GM10248 (cell line): ENCODE measurements at regions not wholly inside any gene's neighbourhood (a gene's known extent, or its start where the extent isn't known, plus 50 kb on each side); places are given as distances from the start of the nearest gene placed in this dataset.
"Not testable (repeated sequence)": the region's sequence is repeated elsewhere in the genome, so short reads cannot be mapped to it uniquely, and the experiment has no call there.

ENCODE experiments used
- CTCF ChIA-PET: fragments of 300-600 bp; sonication (Branson Sonifier 250); formaldehyde crosslinking; extraction: SDS; loops from one replicate; lab custom pipeline; 2021; ENCODE audit warnings: antibody characterized with exemption; lab: Yijun Ruan, JAX
- POLR2A ChIA-PET: fragments of 350-650 bp; sonication (Branson Sonifier 250); formaldehyde crosslinking; extraction: SDS; loops from one replicate; lab custom pipeline; 2020; ENCODE audit warnings: antibody characterized with exemption; lab: Yijun Ruan, JAX
- DNase-seq: peaks from one replicate; pipeline ENCODE4 v3.0.0; 2012; ENCODE audit errors: extremely low spot score

DNA sequence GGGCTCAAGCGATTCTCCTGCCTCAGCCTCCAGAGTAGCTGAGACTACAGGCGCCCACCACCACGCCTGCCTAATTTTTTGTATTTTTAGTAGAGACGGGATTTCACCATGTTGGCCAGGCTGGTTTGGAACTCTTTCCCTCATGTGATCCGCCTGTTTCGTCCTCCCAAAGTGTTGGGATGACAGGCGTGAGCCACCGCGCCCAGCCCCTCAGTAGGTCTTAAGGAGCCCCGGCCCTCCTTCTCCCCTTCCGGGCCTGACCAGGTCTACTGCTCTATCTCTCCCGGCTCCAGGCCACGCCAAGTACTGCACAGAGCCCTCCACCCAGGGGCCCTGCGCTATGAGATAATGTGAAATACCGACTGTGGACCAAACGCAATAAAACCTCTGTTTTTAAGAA is 785.5 kb downstream of the FOXD4L5 start:
- DNase-seq, CTCF ChIA-PET, POLR2A ChIA-PET: not testable (repeated sequence)

DNA sequence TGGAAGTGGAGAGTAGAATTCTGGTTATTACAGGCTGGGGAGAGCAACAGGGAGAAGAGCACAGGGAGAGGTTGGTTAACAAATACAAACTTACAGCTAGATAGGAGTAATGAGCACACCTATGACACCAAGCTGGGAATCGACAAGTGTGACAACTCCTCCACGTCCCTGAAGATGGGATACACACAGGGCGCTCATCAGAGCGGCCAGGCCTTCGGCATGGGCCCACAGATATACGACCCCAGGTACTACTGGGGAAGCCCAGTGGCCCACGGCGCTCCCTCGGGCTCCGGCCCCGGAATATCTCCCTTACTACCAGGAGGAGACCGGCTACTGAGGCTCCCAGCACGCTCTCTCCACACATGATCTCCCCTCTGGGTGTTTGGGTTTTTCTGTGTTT is 786.6 kb downstream of the FOXD4L5 start:
- DNase-seq, CTCF ChIA-PET, POLR2A ChIA-PET: not testable (repeated sequence)

DNA sequence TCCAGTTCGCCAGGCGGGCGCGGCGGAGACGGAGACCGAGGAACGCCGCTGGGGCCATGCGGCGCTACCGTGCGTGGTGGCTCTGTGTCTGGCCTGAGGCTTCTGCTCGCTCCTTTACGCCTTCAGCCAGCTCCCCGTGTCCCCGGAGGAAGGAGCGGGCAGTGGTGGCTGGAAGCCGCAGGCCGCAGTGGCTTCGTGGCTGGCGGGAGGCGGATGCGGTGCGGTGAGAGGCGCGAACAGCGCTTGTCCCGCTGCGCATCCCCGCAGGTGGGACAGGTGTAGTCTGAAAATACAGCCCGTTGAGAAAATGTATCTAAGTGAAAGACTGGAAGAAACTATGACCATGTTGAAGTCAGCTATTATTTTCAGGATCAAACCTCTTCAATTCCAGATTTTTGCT is 796.5 kb downstream of the FOXD4L5 start:
- DNase-seq, CTCF ChIA-PET, POLR2A ChIA-PET: not testable (repeated sequence)

DNA sequence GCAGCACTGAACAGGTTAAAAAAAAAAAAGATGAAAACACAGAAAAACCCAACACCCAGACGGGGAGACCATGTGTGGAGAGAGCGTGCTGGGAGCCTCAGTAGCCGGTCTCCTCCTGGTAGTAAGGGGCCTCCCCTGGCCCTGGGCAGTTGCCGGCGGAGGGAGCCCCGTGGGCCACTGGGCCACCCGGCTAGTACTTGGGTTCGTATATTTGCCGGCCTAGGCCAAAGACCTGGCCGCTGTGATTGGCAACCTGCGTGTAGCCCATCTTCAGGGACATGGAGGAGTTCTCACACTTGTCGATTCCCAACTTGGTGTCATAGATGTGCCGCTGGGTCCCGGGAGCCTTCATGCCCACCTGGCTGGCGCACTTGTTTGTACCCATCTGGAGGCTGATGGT is 798.9 kb downstream of the FOXD4L5 start:
- CTCF ChIA-PET, POLR2A ChIA-PET, DNase-seq: not testable (repeated sequence)

DNA sequence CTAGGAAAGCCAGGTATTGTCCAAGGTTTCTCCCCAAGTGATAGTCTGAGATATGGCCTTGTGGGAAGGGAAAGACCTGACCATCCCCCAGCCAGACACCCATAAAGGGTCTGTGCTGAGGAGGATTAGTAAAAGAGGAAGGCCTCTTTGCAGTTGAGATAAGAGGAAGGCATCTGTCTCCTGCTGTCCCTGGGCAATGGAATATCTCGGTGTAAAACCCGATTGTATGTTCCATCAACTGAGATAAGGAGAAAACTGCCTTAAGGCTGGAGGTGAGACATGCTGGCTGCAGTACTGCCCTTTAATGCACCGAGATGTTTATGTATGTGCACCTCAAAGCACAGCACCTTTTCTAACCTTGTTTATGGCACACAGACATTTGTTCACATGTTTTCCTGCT is 805.9 kb downstream of the FOXD4L5 start:
- POLR2A ChIA-PET, DNase-seq, CTCF ChIA-PET: not testable (repeated sequence)

DNA sequence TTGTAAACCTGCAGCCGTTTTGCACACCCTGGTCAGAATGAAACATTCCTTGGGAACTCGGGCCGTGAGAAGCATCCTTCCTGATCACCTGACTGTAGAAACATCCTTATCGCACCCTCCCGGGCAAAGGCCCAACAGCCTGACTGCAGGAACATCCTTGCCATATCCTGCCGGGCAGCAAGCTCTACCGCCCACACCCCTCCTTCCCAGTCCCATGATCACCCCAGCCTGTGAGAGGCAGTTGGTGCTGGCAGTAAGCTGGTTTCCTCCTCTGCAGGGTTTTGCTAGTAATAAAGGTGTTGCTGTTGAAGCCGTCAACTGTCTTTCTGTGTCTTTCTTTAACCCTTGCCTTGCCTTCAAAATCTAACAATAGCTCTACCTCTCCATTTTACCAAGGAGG is 816.1 kb downstream of the FOXD4L5 start:
- CTCF ChIA-PET, DNase-seq, POLR2A ChIA-PET: not testable (repeated sequence)

DNA sequence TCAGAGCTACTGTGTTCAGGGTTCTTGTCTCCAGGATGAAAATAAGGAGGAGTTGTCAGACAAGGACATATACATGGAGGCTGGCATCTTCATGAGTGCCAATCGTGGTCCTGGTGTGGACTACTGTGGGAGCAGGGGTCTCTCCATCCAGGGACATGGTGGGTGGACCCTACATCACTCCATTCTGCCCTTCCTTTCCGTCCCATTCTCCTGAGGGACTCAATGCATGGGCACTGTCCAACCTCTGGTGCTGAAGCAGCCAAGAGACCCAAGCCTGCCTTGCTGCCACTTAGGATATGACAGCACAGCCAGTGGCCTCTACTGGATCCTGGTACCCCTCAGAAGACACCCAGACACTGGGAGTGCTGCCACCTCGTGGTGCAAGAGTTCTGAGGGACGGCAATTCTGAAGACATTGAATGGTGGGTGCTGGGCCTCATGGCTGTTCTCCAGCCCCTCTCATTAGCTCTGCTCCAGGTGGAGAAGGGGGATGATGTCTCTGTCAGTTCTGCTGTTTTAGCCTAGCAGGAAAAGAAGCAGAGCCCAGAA is 818.9 kb downstream of the FOXD4L5 start:
- DNase-seq, POLR2A ChIA-PET, CTCF ChIA-PET: not testable (repeated sequence)

DNA sequence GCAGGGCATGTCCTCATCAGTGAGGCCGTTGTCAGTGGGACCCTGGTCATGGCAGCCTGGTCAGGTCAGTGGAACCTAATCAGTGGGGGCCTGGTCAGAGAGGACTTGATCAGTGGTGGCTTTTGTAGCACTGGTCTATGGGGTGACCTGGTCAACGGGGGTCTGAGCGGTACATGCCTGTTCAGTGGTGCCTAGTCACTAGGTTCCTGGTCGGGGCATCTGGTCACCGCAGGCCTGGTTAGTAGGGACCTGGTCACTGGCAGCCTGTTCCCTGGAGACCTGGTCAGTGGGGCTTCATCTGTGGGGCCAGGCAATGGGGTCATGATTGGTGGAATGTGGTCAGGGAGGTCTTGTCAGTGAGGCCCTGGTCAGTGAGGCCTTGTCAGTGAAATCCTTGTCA is 823.1 kb downstream of the FOXD4L5 start:
- CTCF ChIA-PET, POLR2A ChIA-PET, DNase-seq: not testable (repeated sequence)

DNA sequence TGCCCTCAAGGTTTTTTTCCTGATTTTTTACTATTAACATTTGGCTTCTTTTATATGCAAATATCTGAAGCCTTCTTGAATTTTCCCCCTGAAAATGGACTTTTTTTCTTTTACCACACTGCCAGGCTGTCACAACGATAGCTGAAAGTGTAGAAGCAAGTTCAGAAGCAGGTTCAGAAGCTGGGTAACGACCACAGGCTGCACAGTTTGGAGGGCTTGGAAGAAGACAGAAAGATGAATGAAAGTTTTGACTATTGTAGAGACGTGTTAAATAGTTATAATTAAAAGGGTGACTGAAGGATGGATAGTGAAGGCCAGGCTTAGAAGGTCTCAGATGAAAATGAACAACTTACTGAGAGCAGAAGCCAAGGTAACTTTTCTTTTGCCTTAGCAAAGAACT is 826.4 kb downstream of the FOXD4L5 start:
- DNase-seq, CTCF ChIA-PET, POLR2A ChIA-PET: not testable (repeated sequence)

DNA sequence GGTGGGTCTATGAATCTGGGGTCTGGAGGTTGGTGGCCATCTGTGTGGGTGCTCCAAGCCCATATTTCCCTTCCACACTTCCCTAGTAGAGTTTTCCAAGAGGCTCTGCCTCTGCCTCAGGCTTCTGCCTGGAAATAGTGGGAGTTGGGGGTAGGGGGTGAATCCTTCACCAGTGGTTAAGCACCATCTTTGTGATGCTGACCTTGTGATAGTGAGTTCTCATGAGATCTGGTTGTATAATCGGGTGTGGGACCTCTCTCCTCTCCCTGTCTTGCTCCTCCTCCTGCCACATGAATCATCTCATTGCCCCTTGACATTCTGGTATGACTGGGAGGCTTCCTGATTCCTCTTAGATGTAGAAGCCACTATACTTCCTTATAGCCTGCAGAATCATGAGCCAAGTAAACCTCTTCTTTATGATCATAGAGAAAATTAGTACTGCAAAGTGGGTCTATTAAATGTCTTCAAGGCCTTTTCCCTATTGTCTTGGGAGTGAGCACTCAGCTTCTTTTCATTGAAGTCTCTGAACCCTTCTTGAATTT is 829.8 kb downstream of the FOXD4L5 start:
- CTCF ChIA-PET, POLR2A ChIA-PET, DNase-seq: not testable (repeated sequence)

DNA sequence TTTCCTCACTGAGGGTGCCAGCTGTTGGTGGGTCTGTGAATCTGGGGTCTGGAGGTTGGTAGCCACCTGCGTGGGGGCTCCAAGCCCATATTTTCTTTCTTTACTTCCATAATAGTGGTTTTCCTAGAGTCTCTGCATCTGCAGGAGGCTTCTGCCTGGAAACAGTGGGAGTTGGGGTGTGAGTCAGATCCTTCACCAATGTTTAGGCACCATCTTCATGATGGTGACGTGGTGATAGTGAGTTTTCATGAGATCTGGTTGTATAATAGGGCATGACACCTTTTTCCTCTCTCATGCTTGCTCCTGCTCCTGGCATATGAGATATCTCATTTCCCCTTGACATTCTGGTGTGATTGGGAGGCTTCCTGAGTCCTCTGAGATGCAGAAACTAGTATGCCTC is 832.9 kb downstream of the FOXD4L5 start:
- DNase-seq = peak; percentile 1
- CTCF ChIA-PET, POLR2A ChIA-PET: not testable (repeated sequence)

DNA sequence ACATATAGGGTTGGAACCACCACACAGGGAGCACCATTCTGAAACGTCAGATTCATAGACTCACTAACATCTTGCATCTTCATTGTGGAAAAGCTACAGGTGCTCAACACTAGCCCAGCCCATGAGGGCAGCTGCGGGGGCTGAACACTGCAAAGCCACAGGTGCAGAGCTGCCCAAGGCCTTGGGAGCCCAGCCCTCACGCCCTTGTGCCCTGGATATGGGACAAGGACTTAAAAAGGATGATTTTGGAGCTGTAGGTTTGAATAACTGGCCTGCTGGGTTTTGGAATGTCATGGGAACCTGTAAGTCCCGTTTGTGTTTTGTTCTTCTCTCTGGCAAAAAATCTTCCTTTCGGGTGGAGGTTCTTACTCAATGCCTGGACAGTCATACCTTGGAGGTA is 834.4 kb downstream of the FOXD4L5 start:
- CTCF ChIA-PET, DNase-seq, POLR2A ChIA-PET: not testable (repeated sequence)

DNA sequence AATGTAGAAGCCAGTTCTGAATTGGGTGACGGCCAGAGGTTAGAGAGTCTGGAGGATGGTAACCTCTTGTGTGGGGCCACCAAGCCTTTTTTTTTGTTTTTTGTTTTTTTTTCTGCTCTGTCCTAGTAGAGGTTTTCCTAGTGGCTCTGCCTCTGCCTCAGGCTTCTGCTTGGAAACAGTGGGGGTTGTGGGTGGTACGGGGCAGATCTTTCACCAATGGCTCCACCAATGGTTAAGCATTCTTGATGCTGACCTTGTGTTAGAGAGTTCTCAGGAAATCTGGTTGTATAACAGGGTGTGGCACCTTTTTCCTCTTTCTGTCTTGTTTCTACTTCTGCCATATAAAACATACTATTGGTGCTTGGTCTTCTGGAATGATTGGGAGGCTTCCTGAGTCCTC is 836.0 kb downstream of the FOXD4L5 start:
- CTCF ChIA-PET, DNase-seq, POLR2A ChIA-PET: not testable (repeated sequence)

DNA sequence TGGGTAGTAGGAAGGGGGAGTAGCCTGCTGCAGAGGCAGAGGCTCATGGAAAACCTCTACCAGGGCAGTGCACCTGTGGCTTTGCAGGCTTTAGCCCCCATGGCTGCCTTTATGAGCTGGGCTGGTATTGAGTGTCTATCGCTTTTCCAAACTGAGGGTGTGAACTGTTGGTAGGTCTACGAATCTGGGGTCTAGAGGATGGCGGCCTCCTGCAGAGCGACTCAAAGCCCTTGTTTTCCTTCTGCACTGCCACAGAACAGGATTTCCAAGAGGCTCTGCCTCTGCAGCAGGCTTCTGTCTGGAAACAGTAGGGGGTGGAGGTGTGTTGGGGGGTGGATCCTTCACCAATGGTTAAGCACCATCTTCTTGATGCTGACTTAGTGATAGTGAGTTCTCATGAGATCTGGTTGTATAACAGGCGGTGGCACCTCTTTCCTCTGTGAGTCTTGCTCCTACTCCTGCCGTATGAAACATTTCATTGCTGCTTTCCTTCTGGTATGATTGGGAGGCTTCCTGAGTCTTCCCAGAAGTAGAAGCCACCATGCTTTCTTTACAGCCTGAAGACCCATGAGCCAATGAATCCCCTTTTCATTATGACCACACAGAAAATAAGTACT is 840.0 kb downstream of the FOXD4L5 start:
- CTCF ChIA-PET, POLR2A ChIA-PET, DNase-seq: not testable (repeated sequence)

DNA sequence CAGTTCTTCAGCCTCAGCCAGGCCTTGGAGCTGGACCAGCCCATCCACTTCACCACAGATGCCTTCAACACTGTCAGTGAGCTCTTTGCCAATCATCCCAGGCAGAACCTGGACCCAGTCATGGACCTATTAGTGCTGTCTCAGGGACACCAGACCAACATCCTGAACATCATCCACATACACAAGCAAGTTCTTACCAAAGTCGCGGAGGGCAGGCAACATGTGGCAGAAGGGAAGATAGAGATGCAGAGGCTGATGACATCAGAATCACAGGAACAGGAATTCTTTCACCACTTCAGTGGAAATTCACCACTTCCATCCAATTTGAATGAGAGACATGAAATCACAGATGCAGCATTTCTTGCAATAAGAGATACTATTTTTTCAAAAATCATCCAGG is 845.3 kb downstream of the FOXD4L5 start:
- DNase-seq, CTCF ChIA-PET: not testable (repeated sequence)

More for the DNA sequence above, 845.3 kb downstream of the FOXD4L5 start:
- POLR2A ChIA-PET = not testable (repeated sequence)
